AG04449 (cell line): ENCODE measurements at regions not wholly inside any gene's neighbourhood (a gene's known extent, or its start where the extent isn't known, plus 50 kb on each side); places are given as distances from the start of the nearest gene placed in this dataset.

Experiments used
- CTCF ChIA-PET: fragments of 350-600 bp; formaldehyde crosslinking; extraction: SDS; loops from one replicate; lab custom pipeline; 2021; ENCODE audit warnings: antibody characterized with exemption; lab: Yijun Ruan, JAX
- POLR2A ChIA-PET: fragments of 400-600, 350-600 bp; formaldehyde crosslinking; extraction: SDS; loops from one replicate; lab custom pipeline; 2020; ENCODE audit warnings: antibody characterized with exemption, inconsistent platforms; lab: Yijun Ruan, JAX
- DNase-seq: peaks from one replicate; pipeline ENCODE4 v3.0.0-alpha.2; 2010; ENCODE audit warnings: low read depth, low spot score
- H3K4me3 ChIP-seq: 2 replicates; pipeline ENCODE4 v1.5.1; 2011; ENCODE audit warnings: low read depth, mild to moderate bottlenecking, control low read depth, low read length
- TF ChIP-seq, protein P1 (sequence below): IDR thresholded peaks from one replicate; pipeline ENCODE4 v1.5.1; 2011; ENCODE audit warnings: mild to moderate bottlenecking, moderate library complexity, low read length, control low read depth, inconsistent platforms; ENCODE audit not compliant: insufficient read depth; ENCODE audit errors: missing control alignments

- ChIA-PET CTCF (interaction anchor here (1.0 to 1.8 kb wide), 6 partner anchors 10 to 113 kb away, joined by 3 to 7 read pairs (median 4); no protein-coding TSS in a partner anchor), POLR2A (interaction anchor here (1.0 to 1.7 kb wide), 4 partner anchors 9 to 69 kb away, joined by 4 to 7 read pairs (median 5); no protein-coding TSS in a partner anchor)
- TF ChIP-seq, protein P1, sequence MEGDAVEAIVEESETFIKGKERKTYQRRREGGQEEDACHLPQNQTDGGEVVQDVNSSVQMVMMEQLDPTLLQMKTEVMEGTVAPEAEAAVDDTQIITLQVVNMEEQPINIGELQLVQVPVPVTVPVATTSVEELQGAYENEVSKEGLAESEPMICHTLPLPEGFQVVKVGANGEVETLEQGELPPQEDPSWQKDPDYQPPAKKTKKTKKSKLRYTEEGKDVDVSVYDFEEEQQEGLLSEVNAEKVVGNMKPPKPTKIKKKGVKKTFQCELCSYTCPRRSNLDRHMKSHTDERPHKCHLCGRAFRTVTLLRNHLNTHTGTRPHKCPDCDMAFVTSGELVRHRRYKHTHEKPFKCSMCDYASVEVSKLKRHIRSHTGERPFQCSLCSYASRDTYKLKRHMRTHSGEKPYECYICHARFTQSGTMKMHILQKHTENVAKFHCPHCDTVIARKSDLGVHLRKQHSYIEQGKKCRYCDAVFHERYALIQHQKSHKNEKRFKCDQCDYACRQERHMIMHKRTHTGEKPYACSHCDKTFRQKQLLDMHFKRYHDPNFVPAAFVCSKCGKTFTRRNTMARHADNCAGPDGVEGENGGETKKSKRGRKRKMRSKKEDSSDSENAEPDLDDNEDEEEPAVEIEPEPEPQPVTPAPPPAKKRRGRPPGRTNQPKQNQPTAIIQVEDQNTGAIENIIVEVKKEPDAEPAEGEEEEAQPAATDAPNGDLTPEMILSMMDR, result no peak
- DNase-seq, result no peak
- no peak overlapping the region; the same call in 1 of the 2 replicates for H3K4me3 ChIP-seq
Observed at GRCh38 chr16:85162478-85163277, 50.4 kb upstream of the CIBAR2 start.

DNA sequence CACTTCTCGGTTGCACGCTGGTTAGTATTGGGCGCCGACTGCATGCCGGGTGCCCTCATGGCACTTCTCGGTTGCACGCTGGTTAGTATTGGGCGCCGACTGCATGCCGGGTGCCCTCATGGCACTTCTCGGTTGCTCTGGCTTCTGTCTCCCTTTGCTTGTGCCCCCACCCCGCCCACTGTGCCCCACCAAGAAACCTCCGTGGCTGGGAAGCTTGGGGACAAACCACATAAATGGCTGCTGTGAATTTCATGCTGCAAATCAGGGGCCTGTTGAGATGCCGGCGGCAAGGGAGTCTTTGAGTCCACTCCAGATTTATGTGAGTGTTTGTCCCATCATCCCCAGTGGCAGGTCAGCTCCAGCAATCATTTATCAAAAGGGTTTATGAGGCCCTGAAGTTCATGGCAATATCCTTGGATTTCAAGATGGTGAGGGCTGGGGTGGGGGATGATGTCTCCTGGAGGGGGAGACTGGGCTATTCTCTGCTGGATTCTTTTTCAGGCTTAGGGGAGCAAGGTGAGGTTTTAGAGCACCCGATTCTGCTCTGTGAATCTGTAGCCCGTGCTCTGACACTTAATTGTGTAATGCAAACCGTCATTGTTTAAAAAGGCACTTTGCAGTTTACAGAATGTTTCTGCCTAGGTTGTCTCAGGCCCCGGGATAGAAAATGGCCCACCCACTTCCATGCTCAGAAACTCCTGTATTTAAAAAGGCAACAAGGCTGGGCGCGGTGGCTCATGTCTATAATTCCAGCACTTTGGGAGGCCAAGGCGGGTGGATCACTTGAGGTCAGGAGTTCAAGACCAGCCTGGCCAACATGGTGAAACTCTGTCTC, 51.2 kb upstream of the CIBAR2 start:
- no peak overlapping the region for H3K4me3 ChIP-seq
- TF ChIP-seq, protein P1, result no peak
- POLR2A ChIA-PET, result interaction anchor here (1.7 kb wide), 1 partner anchor 9 kb away, joined by 7 read pairs; no protein-coding TSS in a partner anchor
- DNase-seq, result no peak
- CTCF ChIA-PET, result interaction anchor here (1.0 to 1.8 kb wide), 6 partner anchors 9 to 112 kb away, joined by 3 to 7 read pairs (median 4); no protein-coding TSS in a partner anchor

DNA sequence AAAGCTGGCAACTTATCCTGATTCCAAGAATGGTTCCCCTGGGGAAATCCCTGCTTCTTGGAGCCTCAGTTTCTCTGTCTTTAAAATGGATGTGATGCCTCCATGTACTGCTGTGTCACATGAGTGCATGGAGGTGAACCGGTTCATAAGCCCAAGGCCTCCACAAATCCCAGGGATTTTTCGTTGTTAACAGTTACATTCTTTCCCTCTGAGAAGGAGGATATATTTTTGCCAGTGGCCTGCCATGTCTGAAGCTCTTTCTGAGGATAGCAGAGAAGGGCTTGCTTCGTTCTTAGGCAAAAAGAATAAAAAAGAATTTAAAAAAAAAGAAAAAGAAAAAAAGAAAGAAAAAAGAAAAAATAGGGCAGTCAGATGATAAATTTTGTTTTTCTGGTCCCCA, 52.2 kb upstream of the CIBAR2 start:
- TF ChIP-seq, protein P1, result no peak
- CTCF ChIA-PET, result interaction anchor here (0.8 to 1.8 kb wide), 5 partner anchors 8 to 89 kb away, joined by 4 read pairs; no protein-coding TSS in a partner anchor
- H3K4me3 ChIP-seq, result no peak overlapping the region
- POLR2A ChIA-PET, result no interaction called here
- DNase-seq, result no peak

- no peak overlapping the region for H3K4me3 ChIP-seq
- DNase-seq, result no peak
- TF ChIP-seq, protein P1, result no peak
- CTCF ChIA-PET, result interaction anchor here (0.8 to 1.8 kb wide), 5 partner anchors 8 to 89 kb away, joined by 4 read pairs; no protein-coding TSS in a partner anchor
- POLR2A ChIA-PET, result no interaction called here
Observed at GRCh38 chr16:85164838-85165516, 52.7 kb upstream of the CIBAR2 start.

DNA sequence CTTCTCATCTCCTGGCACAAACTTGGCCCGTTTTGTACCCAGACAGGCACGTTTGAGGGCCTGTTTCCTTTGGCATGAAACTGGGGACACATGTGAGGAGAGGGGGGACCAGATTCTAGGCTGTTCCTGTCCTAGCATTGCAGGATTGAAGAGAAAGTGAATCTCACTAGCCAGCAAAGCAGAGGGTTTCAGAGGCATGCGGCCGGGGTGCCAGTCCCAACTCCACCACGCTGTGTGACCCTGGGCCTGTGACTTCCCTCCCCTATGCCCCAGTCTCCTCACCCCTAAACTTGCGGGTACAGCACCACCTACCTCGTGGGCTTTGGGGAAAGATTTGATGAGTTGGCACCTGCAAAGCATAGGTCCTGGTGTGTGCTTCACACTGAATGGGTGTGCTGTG, 53.5 kb upstream of the CIBAR2 start:
- DNase-seq, result no peak
- ChIA-PET CTCF (interaction anchor here (1.3 to 1.6 kb wide), 2 partner anchors 79 to 86 kb away, joined by 4 read pairs; no protein-coding TSS in a partner anchor), POLR2A (no interaction called here)
- H3K4me3 ChIP-seq, result no peak overlapping the region
- TF ChIP-seq, protein P1, result no peak
